GM18520 (cell line): ENCODE measurements at regions not wholly inside any gene's neighbourhood (a gene's known extent, or its start where the extent isn't known, plus 50 kb on each side); places are given as distances from the start of the nearest gene placed in this dataset.

Experiments
- ATAC-seq: cut with Tn5 transposase; IDR thresholded peaks from one replicate; pipeline ENCODE4 v1.9.1; 2021; ENCODE audit not compliant: unreplicated experiment

DNA sequence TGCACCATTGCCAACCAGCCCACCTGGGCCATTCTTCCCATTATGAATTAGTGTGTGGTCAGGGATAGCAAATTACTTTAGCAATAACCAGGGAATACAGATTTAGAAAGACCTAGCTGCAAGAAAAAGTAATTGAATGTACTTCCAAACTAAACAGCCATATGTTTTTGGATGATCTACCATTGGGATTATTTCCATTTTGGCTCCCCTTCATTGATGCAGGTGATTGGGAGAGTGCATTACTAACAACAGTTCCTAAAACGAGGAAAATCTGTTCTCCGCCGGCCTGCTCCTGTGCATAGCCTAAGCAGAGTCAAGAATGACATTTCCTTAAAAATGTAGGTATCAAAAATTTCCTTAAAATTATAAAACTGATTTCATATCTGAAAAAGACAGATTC, 58.5 kb downstream of the MAIP1 start:
- ATAC-seq, result no peak

DNA sequence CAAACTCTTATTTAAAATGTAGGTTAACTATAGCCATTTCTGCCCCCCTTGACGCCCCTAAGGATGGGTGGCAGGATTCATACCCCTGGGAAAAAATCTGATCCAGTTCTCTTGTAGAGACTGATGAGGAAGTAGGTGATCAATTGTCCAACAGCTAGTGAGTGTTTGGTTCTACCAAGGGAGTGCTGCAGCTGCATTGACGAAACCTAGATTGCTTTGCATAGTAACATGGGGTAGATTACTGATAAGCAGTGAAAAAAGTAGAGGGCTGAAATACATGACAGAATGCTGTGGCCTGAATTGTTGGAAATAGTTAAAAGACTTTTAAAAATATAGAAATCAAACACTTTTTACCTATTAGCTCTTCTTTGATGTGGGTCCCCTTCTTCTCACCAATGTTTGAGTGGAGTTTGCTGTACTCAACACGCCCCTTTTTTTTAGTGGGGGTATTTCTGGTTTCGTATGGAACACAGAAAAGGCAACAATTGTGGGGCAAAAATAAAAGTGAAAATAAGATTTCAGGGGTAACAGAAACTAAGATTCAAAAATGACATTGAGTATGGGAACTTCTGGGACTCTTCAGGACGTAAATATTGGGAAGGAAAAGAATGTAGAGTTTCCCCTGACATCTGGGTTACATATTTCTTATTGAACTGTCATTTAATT, 66.2 kb downstream of the MAIP1 start:
- ATAC-seq, result no peak

DNA sequence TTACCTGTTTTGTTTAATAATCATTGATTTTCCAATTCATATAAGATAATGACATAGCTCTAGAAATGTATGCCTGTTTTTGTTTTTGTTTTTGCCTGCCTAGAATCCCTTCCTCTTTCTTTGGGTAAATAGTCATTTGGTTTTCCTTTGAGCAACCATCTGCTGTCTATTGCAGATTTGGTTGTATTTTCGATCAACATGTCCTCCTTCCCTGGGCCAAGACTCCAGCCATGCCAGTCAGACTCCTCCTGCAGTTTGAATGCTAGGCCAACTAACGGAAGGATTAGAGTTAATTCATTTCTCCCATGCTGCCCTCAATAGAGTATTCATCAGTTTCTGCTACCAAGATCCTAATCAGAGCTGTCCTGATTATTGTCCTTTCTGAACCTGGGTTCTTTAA, 67.1 kb downstream of the MAIP1 start:
- no peak for ATAC-seq

DNA sequence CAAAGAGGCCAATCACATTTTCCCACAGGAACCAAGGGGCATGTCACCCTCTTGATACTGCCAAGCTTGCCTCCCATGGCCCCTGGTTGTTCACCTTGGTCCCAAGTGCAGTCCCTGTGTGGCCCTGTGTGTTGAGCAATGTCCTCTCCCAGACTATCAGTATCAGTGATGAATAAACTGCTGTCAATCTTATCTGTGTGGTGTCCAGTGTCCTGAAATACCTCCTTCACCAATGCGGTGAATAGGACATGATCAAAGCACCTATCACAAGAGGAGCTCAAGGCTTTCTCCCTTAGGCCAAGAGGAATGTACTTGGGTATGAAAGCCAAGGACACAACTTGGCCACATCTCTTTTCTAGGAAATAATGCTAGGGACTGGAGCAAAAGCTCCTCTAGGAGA, 68.2 kb downstream of the MAIP1 start:
- ATAC-seq, result no peak

DNA sequence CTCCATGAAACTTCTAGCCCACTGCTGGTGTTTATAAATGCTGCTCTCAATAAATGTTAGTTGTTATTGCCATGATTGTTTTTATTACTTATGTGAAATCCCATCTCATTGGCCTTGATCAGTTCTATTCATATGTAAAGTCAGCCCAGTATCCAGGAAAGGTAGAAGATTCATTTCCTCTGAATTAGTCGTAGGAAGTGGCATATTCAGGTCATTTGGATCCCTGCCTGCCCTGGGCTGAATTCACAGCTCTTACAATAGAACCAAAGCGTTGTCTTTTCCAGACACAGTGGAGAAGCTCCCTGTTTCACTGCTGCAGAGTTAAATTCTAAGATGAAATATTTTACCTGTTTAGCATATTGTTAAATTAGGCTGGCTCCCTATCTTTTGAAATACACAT, 70.3 kb downstream of the MAIP1 start:
- no peak for ATAC-seq

DNA sequence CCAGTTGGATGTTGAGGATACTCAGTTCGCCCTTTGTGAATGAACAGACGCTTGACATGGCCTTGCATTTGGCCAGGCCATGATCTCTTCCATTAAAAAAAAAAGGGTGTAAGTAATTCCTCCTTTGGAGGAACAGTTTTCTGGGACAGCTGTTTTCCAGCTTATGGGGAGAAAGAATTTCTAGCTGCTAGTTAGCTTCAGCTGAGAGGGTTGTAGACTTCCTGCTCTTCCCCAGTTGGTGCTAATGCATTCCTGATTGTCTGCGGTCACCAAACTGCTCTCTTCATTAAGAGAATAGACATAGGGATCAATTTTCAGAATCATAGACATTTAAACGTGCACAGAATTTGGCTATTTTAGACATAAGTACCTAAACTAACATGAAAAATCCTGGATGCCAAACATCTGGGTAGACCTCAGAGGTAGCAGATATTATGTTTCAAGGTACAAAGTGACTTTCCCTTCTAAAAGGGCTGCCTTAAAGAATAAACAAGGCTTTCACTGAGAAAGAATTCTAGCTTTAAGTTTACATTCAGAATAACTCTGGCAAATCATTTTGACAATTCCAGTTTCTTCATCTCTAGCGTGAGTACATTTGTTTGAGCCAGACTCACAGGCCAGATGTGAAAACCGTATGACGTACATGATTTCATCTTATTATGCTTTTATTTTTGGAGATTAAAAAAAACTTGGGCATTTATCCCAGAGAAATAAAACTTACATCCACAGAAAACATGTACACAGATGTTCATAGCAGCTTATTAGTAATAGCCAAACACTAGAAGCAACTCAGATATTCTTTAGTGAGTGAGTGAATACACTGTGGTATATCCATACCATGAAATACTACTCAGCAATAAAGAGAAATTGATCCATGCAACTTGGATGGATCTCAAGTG, 71.2 kb downstream of the MAIP1 start:
- no peak for ATAC-seq

DNA sequence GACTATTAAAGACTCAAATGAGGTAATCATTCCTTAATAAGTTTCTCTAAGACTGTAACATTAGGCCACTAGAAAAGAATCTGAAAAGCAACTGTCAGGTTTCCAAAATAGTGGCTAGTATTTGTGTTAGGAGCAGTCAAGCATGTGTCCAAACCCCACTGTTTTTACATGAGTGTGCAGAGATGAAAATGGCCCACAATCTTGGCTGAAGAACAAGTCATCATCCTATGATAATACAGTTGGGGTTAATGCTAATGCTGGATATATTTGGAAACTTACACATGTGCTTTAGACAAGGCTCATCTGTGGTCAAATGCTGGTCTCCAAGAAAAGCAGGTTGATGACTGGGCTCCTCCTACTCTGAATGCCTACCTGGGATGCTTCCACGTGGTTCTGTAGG, 73.6 kb downstream of the MAIP1 start:
- ATAC-seq, result no peak

DNA sequence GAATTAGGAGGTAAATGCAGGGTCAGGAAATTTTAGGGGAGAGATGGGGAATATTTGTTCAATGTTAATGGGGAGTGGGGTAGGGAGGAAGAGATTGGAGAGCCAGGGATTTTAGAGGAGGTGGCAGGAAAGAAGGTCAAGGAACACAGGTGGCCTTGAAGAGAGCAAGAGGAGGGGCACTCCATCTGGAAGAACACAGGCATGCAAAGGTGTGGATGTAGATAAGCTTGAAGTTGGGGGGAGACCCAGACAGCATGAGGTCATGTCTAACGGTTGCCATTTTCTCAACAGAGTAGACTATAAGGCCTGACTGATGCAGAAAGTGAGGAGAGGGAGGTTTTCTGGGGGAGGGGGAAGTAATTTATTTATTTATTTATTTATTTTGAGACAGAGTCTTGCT, 77.5 kb downstream of the MAIP1 start:
- no peak for ATAC-seq

DNA sequence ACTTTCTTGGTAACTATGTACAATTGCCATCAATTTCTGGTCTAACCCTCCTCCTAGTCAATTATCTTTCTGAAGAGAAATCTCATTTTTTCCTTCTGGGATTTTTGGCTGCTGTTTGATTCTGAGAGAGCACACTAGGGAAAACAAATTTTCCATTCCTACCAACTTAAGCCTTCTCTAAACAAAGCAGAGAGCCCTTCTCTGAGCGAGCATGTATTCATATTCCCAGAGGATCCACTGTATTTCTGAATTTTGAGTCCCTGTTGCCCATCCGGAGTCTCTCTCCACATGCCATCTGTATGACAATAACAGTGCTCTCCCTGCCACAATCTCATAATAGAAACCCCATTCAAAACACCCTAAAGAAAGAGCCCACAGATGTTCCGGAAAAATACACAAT, 78.5 kb downstream of the MAIP1 start:
- no peak for ATAC-seq

DNA sequence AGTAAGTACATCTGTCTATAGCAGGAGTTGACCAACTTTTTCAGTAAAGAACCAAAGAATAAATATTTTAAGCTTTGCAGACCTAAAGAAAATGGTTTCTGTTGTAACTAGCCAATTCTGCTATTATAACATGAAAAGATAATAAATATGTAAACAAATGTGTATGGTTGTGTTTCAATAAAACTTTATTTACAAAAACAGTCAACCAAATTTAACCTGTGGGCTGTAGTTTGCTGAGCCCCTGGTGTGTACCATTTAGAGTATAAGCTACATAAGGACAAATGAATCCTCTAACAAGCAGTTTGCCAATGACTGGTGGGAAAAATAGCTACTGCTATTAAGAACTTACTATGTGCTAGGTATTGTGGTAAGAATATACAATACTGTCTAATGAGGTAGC, 79.4 kb downstream of the MAIP1 start:
- no peak for ATAC-seq

GRCh38 chr2:200039724-200040650, 84.6 kb downstream of the MAIP1 start:
- ATAC-seq, result no peak

DNA sequence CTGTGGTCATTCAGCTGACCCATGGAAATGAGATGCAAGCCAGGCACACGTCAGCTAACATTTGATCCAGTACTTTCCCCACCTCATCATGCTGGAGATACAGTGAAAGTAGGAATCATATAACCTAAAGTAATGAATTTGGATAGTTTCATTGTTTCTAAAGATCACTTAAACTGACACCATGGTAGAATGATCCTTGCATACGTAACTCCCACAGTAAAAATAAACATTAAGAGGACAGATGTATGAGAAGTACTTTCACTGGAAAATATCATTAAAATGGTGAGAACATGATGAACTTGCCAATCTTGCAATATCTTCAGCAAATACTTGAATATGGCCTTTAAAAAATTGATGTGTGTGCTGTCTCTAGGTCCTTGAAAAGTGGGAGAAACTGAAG, 85.4 kb downstream of the MAIP1 start:
- no peak for ATAC-seq

GRCh38 chr2:200041639-200042038, 86.3 kb downstream of the MAIP1 start:
- ATAC-seq, result no peak

- no peak for ATAC-seq
Measured at GRCh38 chr2:200042102-200042735, 86.8 kb downstream of the MAIP1 start.

- no peak for ATAC-seq
Measured at GRCh38 chr2:200042944-200043343, 87.6 kb downstream of the MAIP1 start.

- ATAC-seq, result no peak
Measured at GRCh38 chr2:200044453-200044852, 89.1 kb downstream of the MAIP1 start.

DNA sequence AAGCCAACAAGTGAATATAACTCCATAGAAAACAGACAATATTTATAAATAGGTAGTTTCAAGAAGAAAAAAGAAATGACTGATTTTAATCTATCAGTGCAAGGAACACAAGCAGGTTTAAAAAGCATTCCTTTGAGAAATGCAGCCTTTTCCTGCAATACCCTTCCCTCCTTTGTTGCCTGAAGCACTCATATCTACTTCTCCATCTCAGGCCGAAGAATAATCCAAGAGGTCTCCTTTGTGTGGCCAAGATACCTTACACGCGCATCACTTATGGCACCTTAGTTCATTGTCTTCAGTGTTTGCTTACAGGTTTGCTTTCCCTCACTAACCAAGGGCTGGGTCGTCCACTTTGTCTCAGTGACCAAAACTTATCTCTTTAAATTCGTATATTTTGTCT, 93.0 kb downstream of the MAIP1 start:
- ATAC-seq, result no peak

DNA sequence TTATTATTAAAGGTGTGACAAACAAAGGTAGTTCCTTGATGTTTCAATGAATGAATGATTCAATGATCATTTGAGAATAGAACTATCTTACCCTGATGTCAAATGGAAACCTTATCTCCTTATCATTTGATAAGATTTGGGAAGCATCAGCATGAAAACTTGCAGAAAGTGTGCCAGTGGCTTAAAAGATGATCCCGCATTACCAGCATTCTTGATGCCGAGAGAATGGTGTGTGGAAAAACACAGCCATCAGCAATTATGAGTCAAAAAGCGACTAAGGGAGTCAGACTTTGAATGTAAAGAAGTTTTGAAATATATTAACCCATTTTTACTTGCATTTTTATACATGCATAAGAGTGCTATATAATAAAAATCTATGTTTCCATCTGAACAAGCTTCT, 93.7 kb downstream of the MAIP1 start:
- ATAC-seq, result no peak

DNA sequence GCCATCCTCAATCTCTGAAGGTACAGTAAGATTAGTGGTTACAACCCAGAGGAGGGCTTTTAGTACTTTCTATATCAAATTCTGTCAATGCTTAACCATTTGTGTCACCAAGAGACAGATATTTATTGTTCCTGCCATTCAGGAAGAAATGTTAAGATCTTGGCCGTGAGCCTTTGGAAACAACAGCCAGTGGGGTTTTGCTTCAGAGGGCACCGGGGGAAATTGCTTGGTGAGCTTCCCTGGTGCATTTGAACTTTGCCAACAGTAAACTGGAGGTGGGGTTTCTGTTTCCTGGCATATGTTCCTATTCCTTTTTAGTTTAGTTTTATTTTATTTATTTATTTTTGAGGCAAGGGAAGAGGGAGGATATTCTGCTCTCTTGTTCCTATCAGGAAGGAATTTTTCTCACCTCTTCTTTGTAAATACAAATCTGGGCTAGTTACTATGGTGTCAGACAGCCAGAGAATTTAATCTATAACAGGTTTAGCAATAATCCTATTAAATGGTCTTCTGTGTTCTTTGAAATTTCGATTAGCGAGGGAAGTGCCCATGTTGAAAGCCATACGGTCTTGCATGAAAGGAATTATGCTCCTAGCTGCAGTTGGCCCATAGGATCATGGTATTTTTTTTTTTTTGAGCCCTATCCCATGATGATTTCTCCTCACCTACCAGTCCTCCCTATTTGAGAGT, 95.7 kb downstream of the MAIP1 start:
- no peak for ATAC-seq

- ATAC-seq, result no peak
Measured at GRCh38 chr2:200051611-200051945, 96.2 kb downstream of the MAIP1 start.

- ATAC-seq, result no peak
Measured at GRCh38 chr2:200052627-200053026, 97.2 kb downstream of the MAIP1 start.
